ENCODE measurements at regions not wholly inside any gene's neighbourhood (a gene's known extent, or its start where the extent isn't known, plus 50 kb on each side); places are given as distances from the start of the nearest gene placed in this dataset.

GRCh38 chr16:31706318-31706717 is 167.3 kb upstream of the ZNF267 start:
- no peak for TF ChIP-seq POLR2A (IDR thresholded peaks at IDR 0.05)
- TF ChIP-seq CTCF (IDR thresholded peaks at IDR 0.05): no peak
